ENCODE measurements at regions not wholly inside any gene's neighbourhood (a gene's known extent, or its start where the extent isn't known, plus 50 kb on each side); places are given as distances from the start of the nearest gene placed in this dataset.

DNA sequence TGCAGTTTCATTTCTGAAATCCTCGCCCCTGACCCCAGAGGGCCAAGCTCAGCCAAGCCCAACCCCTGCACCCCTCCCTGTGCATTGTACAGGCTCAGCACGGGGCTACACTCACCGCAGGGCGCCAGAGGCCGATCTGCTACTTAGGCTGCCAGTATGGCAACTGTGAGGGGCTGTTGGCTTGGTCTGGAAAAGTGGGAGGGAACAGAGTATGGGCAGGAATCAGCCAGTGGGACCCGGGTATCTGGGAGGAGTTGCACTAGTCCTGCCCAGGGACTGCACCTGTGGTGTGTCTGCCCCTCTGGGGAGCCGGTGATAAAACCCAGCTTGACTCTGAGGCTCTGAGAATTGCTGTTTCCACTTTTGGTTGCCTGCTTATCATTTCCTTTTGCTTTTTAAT lies 167.4 kb upstream of the KIF2A start:
- Histone ChIP-seq H2BK15ac (ENCODE audit: low read length) (no peak overlapping the region), H3K23ac (ENCODE audit: insufficient read length) (no peak overlapping the region), H3K79me2 (ENCODE audit: control insufficient read depth in 1 of 2, insufficient read depth in 2 of 2, low read length in 2 of 2) (no peaks in the 10 kb centered on the region), H4K8ac (ENCODE audit: extremely low read depth, insufficient read depth, low read length) (no peak overlapping the region), H3K4ac (replicated peaks; ENCODE audit: insufficient read length, low read depth, low read length) (no peak overlapping the region), H3K27me3 (replicated peaks in 1 of 4; ENCODE audit: control insufficient read depth in 3 of 4, extremely low read depth in 1 of 4, insufficient read depth in 3 of 4, low read length in 3 of 4) (peaks cover 0 to 1% (median 0%) of the 10 kb centered on the region in 4 experiments; a peak in 1 of 7 replicates), H3K18ac (ENCODE audit: extremely low read depth, low read length) (no peak overlapping the region), H2BK120ac (replicated peaks; ENCODE audit: low read depth, low read length) (no peak overlapping the region), H2BK5ac (ENCODE audit: low read depth, low read length) (no peak overlapping the region), H2AFZ (ENCODE audit: low read length) (peak overlapping the region; percentile 61), H3K27ac (ENCODE audit: low read depth, low read length) (no peak overlapping the region), H3K9ac (replicated peaks in 1 of 4; ENCODE audit: extremely low read depth in 1 of 4, low read depth in 3 of 4, low read length in 3 of 4) (no peak overlapping the region), H4K91ac (replicated peaks; ENCODE audit: insufficient read length, low read length) (no peak overlapping the region), H4K5ac (ENCODE audit: insufficient read length, low read depth, low read length) (no peak overlapping the region), H3K79me1 (ENCODE audit: low read depth, low read length) (no peaks in the 10 kb centered on the region), H3K23me2 (ENCODE audit: low read depth, low read length) (no peaks in the 10 kb centered on the region; the same call in 1 of the 2 replicates), H3K36me3 (ENCODE audit: control insufficient read depth in 2 of 4, insufficient read depth in 4 of 4, low read length in 3 of 4) (no peaks in the 10 kb centered on the region), H2BK20ac (ENCODE audit: low read length) (no peak overlapping the region), H3K4me2 (ENCODE audit: insufficient read depth in 1 of 2, low read depth in 2 of 2, low read length in 2 of 2) (peak overlapping the region in 1 of 2 experiments; percentile 48; a peak in 3 of 4 replicates), H4K20me1 (replicated peaks in 1 of 2; ENCODE audit: control insufficient read depth in 1 of 2, insufficient read depth in 2 of 2, low read length in 2 of 2) (no peaks in the 10 kb centered on the region), H3K56ac (replicated peaks; ENCODE audit: insufficient read length, low read depth, low read length) (no peak overlapping the region), H3K14ac (ENCODE audit: insufficient read length) (no peak overlapping the region), H2BK12ac (ENCODE audit: low read depth, low read length) (no peak overlapping the region), H3K9me3 (ENCODE audit: insufficient read depth in 2 of 2, low read depth in 1 of 2, low read length in 1 of 2) (no peaks in the 10 kb centered on the region), H2AK5ac (ENCODE audit: low read depth, low read length) (no peak overlapping the region), H3K4me1 (replicated peaks in 1 of 4; ENCODE audit: control insufficient read depth in 3 of 4, insufficient read depth in 4 of 4, low read length in 3 of 4) (peaks cover 0 to 11% (median 9%) of the 10 kb centered on the region in 4 experiments; a peak in 4 of 7 replicates), H3K4me3 (ENCODE audit: extremely low read depth in 1 of 4, insufficient read depth in 2 of 4, low read depth in 3 of 4, low read length in 4 of 4) (no peak overlapping the region)
- CTCF ChIA-PET (ENCODE audit: partially characterized antibody), result interaction anchor here (1.3 kb wide), 1 partner anchor 13 kb away, joined by 5 read pairs; no protein-coding TSS in a partner anchor
- DNase-seq (ENCODE audit: low read depth in 1 of 2, low spot score in 2 of 2) (peak; percentile 15 to 63), FAIRE-seq (no peak)
- TF ChIP-seq RAD21 (IDR thresholded peaks at IDR 0.05 in 1 of 2, conservative IDR thresholded peaks at IDR 0.05 in 1 of 2; ENCODE audit: low read depth in 2 of 2, low read length in 2 of 2), result peak; percentile 1 to 14; a peak in 1 of 4 replicates
- no peak for TF ChIP-seq POLR2A (IDR thresholded peaks at IDR 0.05; ENCODE audit: control extremely low read depth in 1 of 2, low read depth in 2 of 2, low read length in 2 of 2)
- TF ChIP-seq, protein P1, sequence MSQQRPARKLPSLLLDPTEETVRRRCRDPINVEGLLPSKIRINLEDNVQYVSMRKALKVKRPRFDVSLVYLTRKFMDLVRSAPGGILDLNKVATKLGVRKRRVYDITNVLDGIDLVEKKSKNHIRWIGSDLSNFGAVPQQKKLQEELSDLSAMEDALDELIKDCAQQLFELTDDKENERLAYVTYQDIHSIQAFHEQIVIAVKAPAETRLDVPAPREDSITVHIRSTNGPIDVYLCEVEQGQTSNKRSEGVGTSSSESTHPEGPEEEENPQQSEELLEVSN (IDR thresholded peaks at IDR 0.05), result no peak
- TF ChIP-seq SUZ12 (IDR thresholded peaks at IDR 0.05; ENCODE audit: low read length), result no peak
- TF ChIP-seq TBP (IDR thresholded peaks at IDR 0.05; ENCODE audit: low read depth, low read length), result peak; percentile 61
- TF ChIP-seq USF2 (IDR thresholded peaks at IDR 0.05; ENCODE audit: low read length), result no peak
- no peak for TF ChIP-seq JUN (IDR thresholded peaks at IDR 0.05; ENCODE audit: low read depth, low read length)
- no peak for TF ChIP-seq GTF2F1 (IDR thresholded peaks at IDR 0.05; ENCODE audit: borderline replicate concordance, low read depth, low read length)
- TF ChIP-seq FOSL1 (IDR thresholded peaks at IDR 0.05; ENCODE audit: insufficient read depth, low read depth, low read length), result no peak
- TF ChIP-seq KDM1A (IDR thresholded peaks at IDR 0.05; ENCODE audit: borderline replicate concordance, low read length), result no peak
- TF ChIP-seq SRF (IDR thresholded peaks at IDR 0.05; ENCODE audit: low read depth, low read length), result no peak
- POLR2A ChIA-PET (ENCODE audit: partially characterized antibody), result no interaction called here
- WGBS, 2 experiments (ENCODE audit: extremely low coverage in 1 of 2, insufficient coverage in 1 of 2, insufficient read length in 1 of 2, insufficient replicate concordance in 2 of 2, low coverage in 1 of 2, low lambda C conversion rate in 2 of 2, missing lambda C conversion rate in 1 of 2), result 38% methylated on average over 7 of the region's 7 CpGs; no CpG with 5 or more reads in 1 of the 2 experiments
